GM18507 (cell line): ENCODE measurements at regions not wholly inside any gene's neighbourhood (a gene's known extent, or its start where the extent isn't known, plus 50 kb on each side); places are given as distances from the start of the nearest gene placed in this dataset.
"Not testable (repeated sequence)": the region's sequence is repeated elsewhere in the genome, so short reads cannot be mapped to it uniquely, and the experiment has no call there.

ENCODE experiments used
- DNase-seq: peaks from one replicate; pipeline ENCODE4 v3.0.0; 2011; ENCODE audit warnings: low read depth; ENCODE audit not compliant: insufficient read length; ENCODE audit errors: extremely low spot score
- FAIRE-seq: peaks from 2 replicates; lab custom pipeline; 2011; peaks lifted over from hg19 to GRCh38; lab: Jason Lieb, UNC

- DNase-seq (no peak), FAIRE-seq (no peak)
Measured at GRCh38 chr4:85149676-85150075, 183.2 kb upstream of the WDFY3 start.

GRCh38 chr4:85151371-85151770, 184.9 kb upstream of the WDFY3 start:
- FAIRE-seq (no peak), DNase-seq (no peak)

GRCh38 chr4:85151786-85152185, 185.3 kb upstream of the WDFY3 start:
- FAIRE-seq: no peak
- no peak for DNase-seq

- FAIRE-seq (no peak), DNase-seq (no peak)
Measured at GRCh38 chr4:85152480-85152879, 186.0 kb upstream of the WDFY3 start.

GRCh38 chr4:85153221-85153620, 186.7 kb upstream of the WDFY3 start:
- DNase-seq: no peak
- no peak for FAIRE-seq

- DNase-seq (no peak), FAIRE-seq (no peak)
Measured at GRCh38 chr4:85154591-85154990, 188.1 kb upstream of the WDFY3 start.

GRCh38 chr4:85165808-85166207, 199.3 kb upstream of the WDFY3 start:
- FAIRE-seq (no peak), DNase-seq (no peak)

GRCh38 chr4:85166318-85166717, 199.8 kb upstream of the WDFY3 start:
- DNase-seq (no peak), FAIRE-seq (no peak)

GRCh38 chr4:85168234-85168834, 201.8 kb upstream of the WDFY3 start:
- FAIRE-seq: no peak
- DNase-seq: no peak

GRCh38 chr4:85170241-85170640, 203.8 kb upstream of the WDFY3 start:
- DNase-seq (no peak), FAIRE-seq (no peak)

- no peak for FAIRE-seq
- no peak for DNase-seq
Measured at GRCh38 chr4:85175190-85175589, 208.7 kb upstream of the WDFY3 start.

- DNase-seq (no peak), FAIRE-seq (no peak)
Measured at GRCh38 chr4:85177092-85177491, 210.6 kb upstream of the WDFY3 start.

- no peak for FAIRE-seq
- no peak for DNase-seq
Measured at GRCh38 chr4:85177679-85178078, 211.2 kb upstream of the WDFY3 start.

GRCh38 chr4:85180533-85180932, 214.0 kb upstream of the WDFY3 start:
- FAIRE-seq: no peak

GRCh38 chr4:85187106-85187505, 220.6 kb upstream of the WDFY3 start:
- no peak for FAIRE-seq
- DNase-seq: no peak

More at GRCh38 chr4:85180533-85180932, 214.0 kb upstream of the WDFY3 start:
- no peak for DNase-seq

- FAIRE-seq, DNase-seq: not testable (repeated sequence)
Measured at GRCh38 chr4:85196015-85196414, 229.5 kb upstream of the WDFY3 start.

GRCh38 chr4:85200106-85200505, 233.6 kb upstream of the WDFY3 start:
- no peak for FAIRE-seq

GRCh38 chr4:85209161-85209560, 242.7 kb upstream of the WDFY3 start:
- DNase-seq: no peak
- no peak for FAIRE-seq

More at GRCh38 chr4:85200106-85200505, 233.6 kb upstream of the WDFY3 start:
- DNase-seq: no peak

GRCh38 chr4:85210353-85210752, 243.9 kb upstream of the WDFY3 start:
- FAIRE-seq: no peak
- DNase-seq: no peak

GRCh38 chr4:85216571-85216970, 250.1 kb upstream of the WDFY3 start:
- FAIRE-seq, DNase-seq: not testable (repeated sequence)

GRCh38 chr4:85218756-85219155, 252.3 kb upstream of the WDFY3 start:
- DNase-seq (no peak), FAIRE-seq (no peak)

- FAIRE-seq: no peak
- no peak for DNase-seq
Measured at GRCh38 chr4:85221606-85222005, 253.3 kb upstream of the ARHGAP24 start.
